Activated CD4-positive, alpha-beta T cell treated with anti-CD3 and anti-CD28 coated beads for 4 hours (primary cell): ENCODE measurements at regions not wholly inside any gene's neighbourhood (a gene's known extent, or its start where the extent isn't known, plus 50 kb on each side); places are given as distances from the start of the nearest gene placed in this dataset.
"Not testable (repeated sequence)": the region's sequence is repeated elsewhere in the genome, so short reads cannot be mapped to it uniquely, and the experiment has no call there.

Experiments used
- DNase-seq, 2 donors: peaks; one replicate each; pipeline ENCODE4 v3.0.0-alpha.2; 2020

GRCh38 chr10:120112809-120113208, 220.3 kb downstream of the SEC23IP start:
- DNase-seq = no peak

- DNase-seq = no peak
Observed at GRCh38 chr10:120115959-120116358, 223.4 kb downstream of the SEC23IP start.

DNA sequence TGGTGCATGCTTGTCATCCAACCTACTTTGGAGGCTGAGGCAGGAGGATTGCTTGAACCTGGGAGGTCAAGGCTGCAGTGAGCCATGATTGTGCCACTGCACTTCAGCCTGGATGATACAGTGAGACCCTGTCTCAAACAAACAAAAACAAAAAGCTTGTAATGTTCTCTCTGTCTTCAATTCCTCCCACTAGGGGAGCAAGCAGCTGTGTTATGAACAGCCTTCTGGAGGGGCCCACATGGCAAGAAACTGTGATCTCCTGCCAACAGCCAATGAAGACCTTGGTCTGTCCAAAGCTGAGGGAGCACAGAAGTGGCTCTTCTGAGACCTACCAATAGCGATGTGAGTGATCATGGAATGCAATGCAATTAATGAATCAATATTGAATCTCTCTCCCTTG, 229.2 kb downstream of the SEC23IP start:
- no peak for DNase-seq

GRCh38 chr10:120131183-120131582, 238.7 kb downstream of the SEC23IP start:
- no peak for DNase-seq

DNA sequence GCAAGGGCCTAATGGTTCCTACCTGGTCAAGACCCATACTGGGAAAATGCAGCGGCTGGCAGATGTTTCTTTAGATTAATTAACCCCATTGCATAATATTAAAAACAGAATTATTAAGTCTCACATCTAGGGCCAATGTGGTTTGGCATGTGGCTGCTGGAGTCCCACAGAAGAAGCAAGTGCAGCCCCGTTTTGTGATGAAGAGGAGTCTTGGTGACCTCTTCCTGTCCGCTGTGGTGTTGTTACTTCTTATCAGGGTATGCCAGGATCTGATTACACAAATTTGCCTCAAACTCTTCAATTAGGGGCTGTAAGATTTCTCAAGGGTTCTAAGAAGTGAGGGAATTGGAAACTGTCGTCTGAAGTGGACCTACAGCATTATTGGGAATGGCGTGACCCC, 240.3 kb downstream of the SEC23IP start:
- DNase-seq = no peak

- no peak for DNase-seq
Observed at GRCh38 chr10:120138689-120139088, 246.2 kb downstream of the SEC23IP start.

- no peak for DNase-seq
Observed at GRCh38 chr10:120145107-120145506, 252.6 kb downstream of the SEC23IP start.

DNA sequence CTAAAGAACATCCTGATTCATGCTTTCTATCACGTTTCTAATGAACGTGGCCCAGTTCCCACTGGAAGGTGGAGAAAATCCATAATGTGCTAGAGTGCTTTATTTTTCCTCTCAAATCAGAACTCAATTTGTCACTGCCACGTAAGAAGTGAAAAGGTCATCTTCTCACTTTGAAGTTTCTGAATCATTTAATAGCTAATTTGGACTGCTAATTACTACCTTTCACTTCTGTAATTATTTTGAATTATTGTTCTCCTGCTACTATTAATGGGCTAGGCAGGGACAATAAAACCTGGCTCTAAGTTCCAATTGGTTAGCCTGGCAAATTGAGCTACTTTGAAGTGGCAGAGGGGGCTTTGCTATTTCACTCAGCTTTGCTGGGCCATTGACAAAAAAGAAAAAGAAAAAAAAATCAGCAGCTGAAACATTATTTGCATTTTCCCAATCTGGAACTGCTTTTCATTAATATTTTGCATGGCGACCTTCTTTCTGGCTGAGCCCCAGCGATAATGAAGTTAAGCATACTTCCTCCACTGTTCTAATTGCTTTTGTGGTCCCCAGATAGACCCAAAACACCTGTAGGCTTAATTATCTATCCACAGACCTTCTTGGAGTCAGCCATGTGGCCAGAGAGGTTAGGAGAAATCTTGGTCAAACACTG, 264.2 kb downstream of the SEC23IP start:
- DNase-seq = no peak

GRCh38 chr10:120161111-120161510, 268.6 kb downstream of the SEC23IP start:
- DNase-seq = no peak

DNA sequence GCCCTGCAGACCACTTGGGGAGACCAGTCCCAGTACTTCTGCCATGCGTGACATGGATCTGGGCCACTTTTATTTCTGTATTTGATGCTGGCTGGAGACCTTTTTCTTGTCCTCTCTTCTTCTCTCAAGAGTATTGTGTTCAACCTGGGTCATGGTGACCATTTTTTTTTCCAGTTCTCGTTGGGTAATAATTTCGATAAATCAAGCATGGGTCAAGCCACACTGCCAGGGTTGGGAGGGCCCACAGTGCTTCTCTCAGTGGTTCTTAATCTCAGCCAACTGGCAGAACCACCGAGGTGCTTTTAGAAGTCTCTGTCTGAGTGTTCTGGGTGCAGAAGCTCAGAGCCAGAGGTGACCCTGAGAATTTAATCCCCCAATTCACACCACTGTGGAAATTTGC, 269.9 kb downstream of the SEC23IP start:
- DNase-seq = no peak

- no peak for DNase-seq
Observed at GRCh38 chr10:120172356-120172755, 279.8 kb downstream of the SEC23IP start.

- DNase-seq = no peak
Observed at GRCh38 chr10:120174491-120174890, 282.0 kb downstream of the SEC23IP start.

DNA sequence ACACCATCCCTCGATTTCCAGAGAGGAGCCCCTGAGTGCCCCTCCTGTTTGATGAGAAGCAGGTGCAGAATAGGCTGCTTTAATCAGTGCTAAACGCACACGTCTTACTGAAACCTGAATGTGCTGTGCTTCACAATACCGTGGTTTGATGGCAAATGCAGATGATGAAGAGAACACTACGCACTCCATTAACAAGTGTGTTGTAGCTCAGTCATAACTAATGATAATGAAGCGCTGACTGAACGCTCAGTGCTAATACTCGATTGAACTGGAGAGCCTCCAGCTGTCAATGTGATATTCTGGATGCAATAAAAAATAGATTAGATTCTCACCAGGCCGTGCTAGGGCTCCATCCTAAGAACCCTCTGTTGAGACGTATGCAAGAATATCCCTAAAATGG, 279.7 kb upstream of the PLPP4 start:
- DNase-seq = no peak

DNA sequence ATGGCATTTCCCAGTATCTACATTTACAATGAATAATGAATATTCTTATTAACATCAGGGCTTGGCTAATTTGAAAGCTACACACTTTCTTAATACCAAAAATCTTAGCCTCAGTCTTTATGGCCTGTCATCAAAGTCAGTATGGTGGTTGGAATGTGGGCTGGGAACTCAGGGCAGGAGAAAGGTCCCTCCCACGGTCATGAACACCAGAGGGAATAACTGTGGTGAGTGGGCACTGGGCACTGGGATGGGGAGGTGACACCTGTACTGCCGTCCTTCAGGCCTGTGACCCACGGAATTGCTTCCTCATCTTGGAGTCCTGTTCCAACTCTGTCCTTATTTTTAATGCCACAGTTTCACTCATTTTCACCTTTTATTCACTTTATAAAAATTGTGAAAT, 276.9 kb upstream of the PLPP4 start:
- no peak for DNase-seq

- DNase-seq = no peak
Observed at GRCh38 chr10:120181154-120181553, 275.9 kb upstream of the PLPP4 start.

GRCh38 chr10:120182431-120182830, 274.6 kb upstream of the PLPP4 start:
- no peak for DNase-seq

DNA sequence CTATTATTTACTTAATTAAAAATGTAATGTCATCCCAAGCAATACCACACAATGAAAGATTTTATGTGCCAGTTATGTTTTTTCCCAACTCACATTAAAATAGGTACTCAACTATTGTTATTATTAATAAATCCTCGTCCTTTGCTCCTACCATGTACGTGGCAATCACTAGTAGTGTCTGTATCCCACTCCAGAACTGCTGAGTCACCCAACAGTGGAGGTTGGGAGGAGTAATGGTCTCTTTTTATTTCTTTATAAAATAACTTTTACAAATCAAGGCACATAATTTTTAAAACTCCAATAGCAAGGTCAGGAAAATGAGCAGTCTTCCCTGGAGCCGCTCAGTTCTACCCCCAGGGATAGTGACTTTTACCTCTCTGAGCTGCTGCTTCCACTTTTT, 273.5 kb upstream of the PLPP4 start:
- no peak for DNase-seq

GRCh38 chr10:120184547-120185337, 272.3 kb upstream of the PLPP4 start:
- DNase-seq = no peak

GRCh38 chr10:120186506-120186905, 270.5 kb upstream of the PLPP4 start:
- DNase-seq = no peak

GRCh38 chr10:120187168-120187567, 269.9 kb upstream of the PLPP4 start:
- DNase-seq = not testable (repeated sequence)

- DNase-seq = no peak
Observed at GRCh38 chr10:120188950-120189349, 268.1 kb upstream of the PLPP4 start.

GRCh38 chr10:120195984-120196712, 260.9 kb upstream of the PLPP4 start:
- DNase-seq = no peak

DNA sequence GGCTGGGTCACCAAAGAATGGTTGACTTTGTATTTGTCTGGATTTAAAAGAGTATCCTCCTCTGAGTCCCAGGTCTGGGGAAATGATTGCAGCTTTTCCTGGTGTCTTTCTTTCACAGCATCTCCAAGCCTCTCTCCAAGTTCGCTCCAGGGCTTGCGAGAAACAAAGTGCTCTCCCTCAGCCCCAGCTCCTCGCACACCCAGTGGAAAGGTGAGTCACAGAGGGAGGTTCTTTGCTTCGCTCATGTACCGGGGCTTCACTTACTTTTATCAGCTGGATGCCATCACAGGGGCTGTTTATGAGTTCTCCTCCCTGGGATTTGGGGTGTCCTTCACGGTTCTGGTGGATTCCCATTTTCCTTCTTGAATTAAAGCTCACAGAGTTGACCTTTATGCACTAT, 252.2 kb upstream of the PLPP4 start:
- no peak for DNase-seq
